CD14-positive monocyte (primary cell): ENCODE measurements at regions not wholly inside any gene's neighbourhood (a gene's known extent, or its start where the extent isn't known, plus 50 kb on each side); places are given as distances from the start of the nearest gene placed in this dataset.

Experiments
- DNase-seq, 3 donors: peaks; one replicate each; pipeline ENCODE4 v3.0.0-alpha.2; 2011 to 2022
- H2AFZ ChIP-seq: 2 replicates; pipeline ENCODE4 v1.6.0; 2012; ENCODE audit warnings: mild to moderate bottlenecking, low read depth, low read length, inconsistent platforms; ENCODE audit not compliant: insufficient read depth, poor library complexity, severe bottlenecking
- H3K27ac ChIP-seq, 2 donors: 1 replicate in 1 of 2; 2 replicates in 1 of 2; pipeline ENCODE4 v1.5.1; 2012 to 2013; ENCODE audit warnings: low read length in 2 of 2, control low read depth in 1 of 2, inconsistent platforms in 1 of 2, low read depth in 1 of 2, mild to moderate bottlenecking in 1 of 2
- H3K27me3 ChIP-seq, 2 donors: one replicate each; pipeline versions ENCODE4 v1.6.0 to v1.6.1; 2011 to 2013; ENCODE audit warnings: low read length in 2 of 2; ENCODE audit not compliant: control insufficient read depth in 2 of 2, insufficient read depth in 2 of 2
- H3K36me3 ChIP-seq, 2 donors: replicated peaks in 1 of 2; 1 replicate in 1 of 2; 2 replicates in 1 of 2; pipeline versions ENCODE4 v1.5.1 to v1.6.1; 2012 to 2013; ENCODE audit warnings: low read length in 2 of 2, control low read depth in 1 of 2, inconsistent platforms in 1 of 2, mild to moderate bottlenecking in 1 of 2; ENCODE audit not compliant: insufficient read depth in 2 of 2, control insufficient read depth in 1 of 2
- H3K4me1 ChIP-seq, 2 donors: 1 replicate in 1 of 2; 2 replicates in 1 of 2; pipeline versions ENCODE4 v1.5.1 to v1.6.1; 2012 to 2013; ENCODE audit warnings: low read length in 2 of 2, control low read depth in 1 of 2, inconsistent platforms in 1 of 2, mild to moderate bottlenecking in 1 of 2, moderate library complexity in 1 of 2; ENCODE audit not compliant: insufficient read depth in 2 of 2, control insufficient read depth in 1 of 2
- H3K4me2 ChIP-seq: replicated peaks from 2 replicates; pipeline ENCODE3; 2012; ENCODE audit warnings: low read length, moderate library complexity, mild to moderate bottlenecking; ENCODE audit not compliant: poor library complexity, severe bottlenecking; ENCODE audit errors: extremely low read depth
- H3K4me3 ChIP-seq, 3 experiments: fragments of 200-600 bp in 1 of 3; sonication (generic) in 1 of 3; replicated peaks in 1 of 3; 1 replicate in 2 of 3; 2 replicates in 1 of 3; pipeline ENCODE4 v1.5.1; 2011 to 2013; ENCODE audit warnings: low read length in 3 of 3, mild to moderate bottlenecking in 3 of 3, control low read depth in 2 of 3, low read depth in 2 of 3, inconsistent platforms in 1 of 3, moderate library complexity in 1 of 3
- H3K79me2 ChIP-seq: 2 replicates; pipeline ENCODE4 v1.6.0; 2012; ENCODE audit warnings: mild to moderate bottlenecking, control low read depth, inconsistent platforms, low read length, moderate library complexity; ENCODE audit not compliant: insufficient read depth
- H3K9ac ChIP-seq: 2 replicates; pipeline ENCODE4 v1.6.0; 2017; ENCODE audit warnings: low read length, mild to moderate bottlenecking; ENCODE audit not compliant: insufficient read depth, poor library complexity, severe bottlenecking
- H3K9me3 ChIP-seq, 2 donors: replicated peaks in 1 of 2; 1 replicate in 1 of 2; 2 replicates in 1 of 2; pipeline versions ENCODE4 v1.5.1 to v1.6.1; 2012 to 2013; ENCODE audit warnings: low read length in 2 of 2, control low read depth in 1 of 2; ENCODE audit not compliant: control insufficient read depth in 1 of 2, insufficient read depth in 1 of 2
- H4K20me1 ChIP-seq: 2 replicates; pipeline ENCODE4 v1.6.0; 2012; ENCODE audit warnings: mild to moderate bottlenecking, low read length, control low read depth, moderate library complexity; ENCODE audit not compliant: insufficient read depth
- H3K27ac Mint-ChIP-seq, 7 donors: one replicate each; pipeline ENCODE4 v1.8.0; 2020; ENCODE audit warnings: mild to moderate bottlenecking in 7 of 7, mixed read lengths in 7 of 7, moderate library complexity in 6 of 7, inconsistent platforms in 2 of 7
- H3K27me3 Mint-ChIP-seq, 3 donors: one replicate each; pipeline ENCODE4 v1.8.0; 2021 to 2022; ENCODE audit warnings: low read depth in 3 of 3, mild to moderate bottlenecking in 3 of 3, mixed read lengths in 3 of 3, moderate library complexity in 3 of 3, inconsistent platforms in 1 of 3
- H3K36me3 Mint-ChIP-seq, 2 donors: one replicate each; pipeline ENCODE4 v1.8.0; 2020; ENCODE audit warnings: mixed read lengths in 2 of 2, inconsistent platforms in 1 of 2, mild to moderate bottlenecking in 1 of 2
- H3K4me1 Mint-ChIP-seq: one replicate; pipeline ENCODE4 v1.8.0; 2020; ENCODE audit warnings: mild to moderate bottlenecking, mixed read lengths
- H3K4me3 Mint-ChIP-seq, 2 donors: one replicate each; pipeline ENCODE4 v1.8.0; 2020; ENCODE audit warnings: mild to moderate bottlenecking in 2 of 2, mixed read lengths in 2 of 2, moderate library complexity in 1 of 2
- H3K9me3 Mint-ChIP-seq, 7 donors: one replicate each; pipeline ENCODE4 v1.8.0; 2020 to 2022; ENCODE audit warnings: mixed read lengths in 7 of 7, mild to moderate bottlenecking in 6 of 7, moderate library complexity in 6 of 7, inconsistent platforms in 2 of 7
- WGBS: methylation state at CpG from one replicate; pipeline ENCODE4 v1.1.5; 2013; ENCODE audit warnings: missing lambda C conversion rate; ENCODE audit not compliant: insufficient coverage; 5-methylcytosine and 5-hydroxymethylcytosine counted together
- intact Hi-C, 2 donors: fragments of 100-400 bp; cut with micrococcal nuclease; formaldehyde crosslinking; loops; one replicate each; pipeline versions ENCODE4 v1.15.0 to v1.15.1; 2023
- TF ChIP-seq, protein P1 (sequence below): fragments of 200-600 bp; IDR thresholded peaks from one replicate; pipeline ENCODE4 v1.8.0; 2022; ENCODE audit warnings: antibody characterized with exemption, mild to moderate bottlenecking

DNA sequence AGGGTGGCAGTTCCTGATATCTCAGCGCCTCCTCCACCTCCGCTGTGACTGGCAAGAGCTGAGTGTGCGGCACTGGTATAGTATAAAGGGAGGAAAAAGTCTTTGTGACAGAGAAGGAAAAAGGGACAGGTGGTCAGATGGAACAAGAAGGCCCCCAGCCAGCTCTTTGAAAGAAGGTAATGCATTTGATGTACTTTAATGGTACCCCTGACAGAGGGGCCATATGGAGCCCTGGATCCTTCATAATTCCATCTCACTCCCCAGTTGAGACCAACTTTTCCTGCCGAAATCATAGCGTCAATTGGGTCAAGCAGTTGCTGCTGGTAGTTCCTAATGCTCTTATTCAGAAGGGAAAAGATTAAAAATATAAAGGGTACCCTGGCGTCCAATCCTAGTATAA is 198.2 kb downstream of the ZNF326 start:
- H3K79me2 ChIP-seq, result no peaks in the 10 kb centered on the region
- H3K4me1 Mint-ChIP-seq, result no peaks in the 10 kb centered on the region
- H3K9ac ChIP-seq, result no peak overlapping the region
- H3K36me3 Mint-ChIP-seq, result no peaks in the 10 kb centered on the region
- H3K27ac ChIP-seq, result no peak overlapping the region
- no peak overlapping the region for H2AFZ ChIP-seq
- no peaks in the 10 kb centered on the region for H3K27me3 ChIP-seq
- no peaks in the 10 kb centered on the region for H3K4me1 ChIP-seq
- no peaks in the 10 kb centered on the region for H3K9me3 ChIP-seq
- no peak overlapping the region for H3K4me3 Mint-ChIP-seq
- H3K4me3 ChIP-seq, result no peak overlapping the region
- no peak overlapping the region for H3K27ac Mint-ChIP-seq
- TF ChIP-seq, protein P1, sequence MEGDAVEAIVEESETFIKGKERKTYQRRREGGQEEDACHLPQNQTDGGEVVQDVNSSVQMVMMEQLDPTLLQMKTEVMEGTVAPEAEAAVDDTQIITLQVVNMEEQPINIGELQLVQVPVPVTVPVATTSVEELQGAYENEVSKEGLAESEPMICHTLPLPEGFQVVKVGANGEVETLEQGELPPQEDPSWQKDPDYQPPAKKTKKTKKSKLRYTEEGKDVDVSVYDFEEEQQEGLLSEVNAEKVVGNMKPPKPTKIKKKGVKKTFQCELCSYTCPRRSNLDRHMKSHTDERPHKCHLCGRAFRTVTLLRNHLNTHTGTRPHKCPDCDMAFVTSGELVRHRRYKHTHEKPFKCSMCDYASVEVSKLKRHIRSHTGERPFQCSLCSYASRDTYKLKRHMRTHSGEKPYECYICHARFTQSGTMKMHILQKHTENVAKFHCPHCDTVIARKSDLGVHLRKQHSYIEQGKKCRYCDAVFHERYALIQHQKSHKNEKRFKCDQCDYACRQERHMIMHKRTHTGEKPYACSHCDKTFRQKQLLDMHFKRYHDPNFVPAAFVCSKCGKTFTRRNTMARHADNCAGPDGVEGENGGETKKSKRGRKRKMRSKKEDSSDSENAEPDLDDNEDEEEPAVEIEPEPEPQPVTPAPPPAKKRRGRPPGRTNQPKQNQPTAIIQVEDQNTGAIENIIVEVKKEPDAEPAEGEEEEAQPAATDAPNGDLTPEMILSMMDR, result no peak
- H4K20me1 ChIP-seq, result no peaks in the 10 kb centered on the region
- H3K9me3 Mint-ChIP-seq, result peaks cover 0 to 1% (median 0%) of the 10 kb centered on the region in 7 donors
- no peak overlapping the region for H3K4me2 ChIP-seq
- peaks cover 0 to 3% (median 3%) of the 10 kb centered on the region in 3 donors for H3K27me3 Mint-ChIP-seq
- 98% methylated on average over 4 of the region's 6 CpGs for WGBS
- intact Hi-C loops, result no loop called here
- no peaks in the 10 kb centered on the region for H3K36me3 ChIP-seq
- no peak for DNase-seq

- Mint-ChIP-seq H3K9me3 (peaks cover 0 to 1% (median 0%) of the 10 kb centered on the region in 7 donors), H3K4me1 (no peaks in the 10 kb centered on the region), H3K36me3 (no peaks in the 10 kb centered on the region), H3K4me3 (no peak overlapping the region), H3K27me3 (peaks cover 0 to 3% (median 2%) of the 10 kb centered on the region in 3 donors), H3K27ac (no peak overlapping the region)
- Histone ChIP-seq H3K4me3 (no peak overlapping the region), H4K20me1 (no peaks in the 10 kb centered on the region), H3K9me3 (no peaks in the 10 kb centered on the region), H3K36me3 (no peaks in the 10 kb centered on the region), H3K9ac (no peak overlapping the region), H3K4me1 (no peaks in the 10 kb centered on the region), H3K79me2 (no peaks in the 10 kb centered on the region), H3K27ac (no peak overlapping the region), H2AFZ (no peak overlapping the region), H3K27me3 (no peaks in the 10 kb centered on the region), H3K4me2 (no peak overlapping the region)
- WGBS, result 97% methylated on average over 2 of the region's 2 CpGs
- intact Hi-C loops, result no loop called here
- TF ChIP-seq, protein P1, result no peak
- DNase-seq, result no peak
These were observed 197.5 kb downstream of the ZNF326 start for GRCh38 chr1:90192408-90192807.
